ENCODE measurements at regions not wholly inside any gene's neighbourhood (a gene's known extent, or its start where the extent isn't known, plus 50 kb on each side); places are given as distances from the start of the nearest gene placed in this dataset.
"Not testable (repeated sequence)": the region's sequence is repeated elsewhere in the genome, so short reads cannot be mapped to it uniquely, and the experiment has no call there.

DNA sequence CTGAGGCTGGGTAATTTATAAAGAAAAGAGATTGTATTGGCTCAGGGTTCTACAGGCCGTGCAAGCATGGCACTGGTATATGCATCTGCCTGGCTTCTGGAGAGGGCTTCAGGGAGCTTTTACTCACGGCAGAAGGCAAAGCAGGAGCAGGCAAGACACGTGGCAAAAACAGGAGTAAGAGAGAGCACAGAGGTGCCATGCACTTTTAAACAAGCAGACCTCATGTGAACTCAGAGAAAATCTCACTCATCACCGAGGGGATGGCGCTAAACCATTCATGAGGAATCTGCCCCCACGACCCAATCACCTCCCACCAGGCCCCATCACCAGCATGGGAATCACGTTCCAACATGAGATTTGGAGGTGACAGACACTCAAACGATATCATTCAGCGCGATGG lies 400.7 kb upstream of the RUNX1 start:
- DNase-seq = no peak

- DNase-seq = no peak
Measured at GRCh38 chr21:35448876-35449599, 399.9 kb upstream of the RUNX1 start.

GRCh38 chr21:35444391-35444790 lies 395.3 kb upstream of the RUNX1 start:
- no peak for DNase-seq

DNA sequence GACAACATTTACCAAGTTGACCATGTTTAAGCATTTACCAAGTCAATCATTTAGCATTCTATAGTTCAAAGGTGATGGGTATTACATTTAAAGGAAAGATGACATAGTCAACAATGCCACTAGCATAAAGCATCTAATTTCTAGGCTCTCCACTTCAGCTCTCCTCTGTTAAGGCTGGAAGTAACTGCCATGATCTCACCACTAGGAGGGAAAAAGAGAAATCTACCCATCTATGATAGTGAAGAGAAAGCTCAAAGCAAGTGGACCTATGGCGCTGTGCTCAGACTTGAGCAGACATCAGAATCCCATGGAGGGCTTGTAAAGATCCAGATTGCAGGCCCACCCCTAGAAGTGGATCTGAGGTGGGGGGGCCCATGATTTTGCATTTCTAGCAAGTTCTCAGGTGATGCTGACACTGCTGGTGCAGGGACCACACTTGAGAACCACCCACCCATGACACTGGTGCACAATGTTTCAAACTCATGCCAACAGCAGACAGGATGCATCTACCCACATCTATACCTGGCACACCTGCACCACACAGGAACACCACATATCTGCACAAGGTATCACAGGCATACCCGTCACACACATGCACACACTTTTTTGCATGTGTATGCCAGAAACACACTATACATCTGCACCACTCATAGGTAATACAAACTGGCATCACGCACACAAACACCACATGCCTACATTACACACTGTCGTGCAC lies 392.9 kb upstream of the RUNX1 start:
- peak; percentile 11 for DNase-seq

GRCh38 chr21:35438643-35439404 lies 389.7 kb upstream of the RUNX1 start:
- DNase-seq = peak; percentile 41

DNA sequence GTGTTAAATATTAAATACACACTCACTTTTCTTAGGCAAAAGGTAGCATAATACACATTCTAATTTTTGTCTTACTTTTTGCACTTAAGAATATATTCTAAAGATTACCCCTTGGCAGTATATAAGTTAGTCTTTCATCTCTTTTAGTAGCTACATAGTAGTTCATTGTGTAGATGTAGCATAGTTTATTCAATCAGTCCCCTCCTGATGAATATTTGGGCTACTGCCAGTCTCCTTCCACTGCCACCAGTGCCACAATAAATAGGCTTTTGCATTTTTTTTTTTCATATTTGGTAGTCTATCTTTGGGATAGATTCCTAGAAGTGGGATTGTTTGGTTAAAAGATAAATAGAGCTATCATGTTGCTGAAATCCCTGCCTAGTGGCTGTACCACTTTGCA lies 388.8 kb upstream of the RUNX1 start:
- no peak for DNase-seq

DNA sequence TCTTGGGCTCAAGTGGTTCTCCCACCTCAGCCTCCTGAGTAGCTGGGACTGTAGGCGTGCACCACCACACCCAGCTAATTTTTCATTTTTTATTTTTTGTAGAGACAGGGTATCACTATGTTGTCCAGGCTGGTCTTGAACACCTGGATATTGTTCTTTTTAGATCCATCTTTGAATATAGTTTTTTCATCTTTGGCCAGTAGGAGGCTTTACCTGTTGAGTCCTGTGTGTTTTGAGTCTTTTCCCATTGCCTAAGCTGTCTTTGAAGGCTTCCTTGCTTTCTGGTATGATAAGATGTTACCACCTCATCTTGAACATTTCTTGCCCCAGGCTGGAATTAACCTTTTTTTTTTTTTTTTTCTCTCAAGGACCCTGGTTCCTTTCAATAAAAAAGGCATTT lies 387.8 kb upstream of the RUNX1 start:
- no peak for DNase-seq

- not testable (repeated sequence) for DNase-seq
Measured at GRCh38 chr21:35432601-35433000, 383.5 kb upstream of the RUNX1 start.

GRCh38 chr21:35430260-35430659 lies 381.2 kb upstream of the RUNX1 start:
- no peak for DNase-seq

- no peak for DNase-seq
Measured at GRCh38 chr21:35428937-35429336, 379.8 kb upstream of the RUNX1 start.

DNA sequence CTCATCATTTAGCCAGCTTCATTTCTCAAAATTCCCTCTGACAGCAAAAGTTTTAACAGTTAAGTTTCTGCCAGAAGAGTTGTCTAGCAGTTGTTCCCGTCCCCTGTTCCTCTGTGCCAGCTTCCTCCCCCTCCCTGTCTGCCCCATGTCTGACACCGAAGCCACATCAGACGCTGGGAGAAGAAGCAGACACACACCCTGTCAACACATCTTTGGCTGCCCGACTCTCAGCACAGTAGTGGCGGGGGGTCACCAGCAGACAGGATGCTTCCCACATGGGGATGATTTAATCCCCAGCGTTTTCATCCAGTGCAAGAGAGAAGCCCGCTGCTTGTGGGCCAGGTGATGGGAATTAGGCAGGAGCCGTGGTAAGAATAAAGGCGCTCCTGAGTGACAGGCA lies 379.4 kb upstream of the RUNX1 start:
- DNase-seq = peak; percentile 78

DNA sequence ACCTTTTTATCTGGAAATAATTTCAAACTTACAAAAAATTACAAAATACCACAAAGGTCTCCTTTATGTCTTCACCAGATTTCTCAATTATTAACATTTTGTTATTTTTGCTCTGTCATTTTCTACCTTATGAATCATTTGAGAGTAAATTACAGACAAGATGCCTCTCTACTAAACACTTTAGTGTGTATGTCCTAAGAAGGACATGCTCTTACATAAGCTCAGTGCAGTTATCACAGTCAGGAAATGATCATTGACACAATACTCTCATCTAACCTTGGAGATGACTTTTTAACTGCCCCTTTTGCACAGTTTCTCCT lies 378.9 kb upstream of the RUNX1 start:
- DNase-seq = no peak

- no peak for DNase-seq
Measured at GRCh38 chr21:35427320-35428000, 378.4 kb upstream of the RUNX1 start.

- no peak for DNase-seq
Measured at GRCh38 chr21:35426897-35427296, 377.8 kb upstream of the RUNX1 start.

DNA sequence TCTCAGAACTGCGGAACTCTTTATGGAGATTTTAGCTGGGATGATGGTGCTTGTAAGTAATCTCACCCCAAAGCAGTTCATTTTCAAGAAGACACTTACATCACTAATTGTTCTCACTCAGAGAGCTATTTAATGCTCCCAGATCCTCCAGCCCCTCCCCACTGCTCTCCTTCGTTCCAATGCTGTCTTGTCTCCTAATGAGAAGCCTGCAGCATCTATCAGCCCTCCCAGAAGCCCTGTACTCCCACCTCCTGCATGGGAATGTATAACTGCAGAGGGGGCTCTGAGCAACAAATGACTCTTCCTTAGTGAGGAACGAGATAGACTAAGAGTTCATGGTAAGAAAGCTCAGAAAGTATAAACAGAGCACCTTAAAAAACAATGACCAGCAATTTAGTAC lies 377.4 kb upstream of the RUNX1 start:
- no peak for DNase-seq

- DNase-seq = no peak
Measured at GRCh38 chr21:35424122-35424521, 375.0 kb upstream of the RUNX1 start.

GRCh38 chr21:35423709-35424108 lies 374.6 kb upstream of the RUNX1 start:
- DNase-seq = no peak

- DNase-seq = no peak
Measured at GRCh38 chr21:35422011-35422410, 372.9 kb upstream of the RUNX1 start.

DNA sequence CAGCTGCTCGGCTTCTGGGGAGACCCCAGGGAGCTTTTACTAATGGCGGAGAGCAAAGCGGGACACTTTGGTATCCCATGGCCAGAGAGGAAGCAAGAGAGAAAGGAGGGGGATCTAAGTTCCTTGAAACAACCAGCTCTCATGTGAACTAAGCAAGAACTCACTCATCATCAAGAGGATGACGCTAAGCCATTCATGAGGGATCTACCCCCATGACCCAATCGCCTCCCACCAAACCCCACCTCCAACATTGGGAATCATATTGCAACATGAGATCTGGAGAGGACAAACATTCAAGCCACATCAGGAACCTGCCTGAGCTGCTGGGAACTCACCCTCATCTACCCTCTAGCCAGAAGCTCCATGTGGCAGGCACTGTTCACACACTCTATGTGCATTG lies 372.1 kb upstream of the RUNX1 start:
- no peak for DNase-seq

DNA sequence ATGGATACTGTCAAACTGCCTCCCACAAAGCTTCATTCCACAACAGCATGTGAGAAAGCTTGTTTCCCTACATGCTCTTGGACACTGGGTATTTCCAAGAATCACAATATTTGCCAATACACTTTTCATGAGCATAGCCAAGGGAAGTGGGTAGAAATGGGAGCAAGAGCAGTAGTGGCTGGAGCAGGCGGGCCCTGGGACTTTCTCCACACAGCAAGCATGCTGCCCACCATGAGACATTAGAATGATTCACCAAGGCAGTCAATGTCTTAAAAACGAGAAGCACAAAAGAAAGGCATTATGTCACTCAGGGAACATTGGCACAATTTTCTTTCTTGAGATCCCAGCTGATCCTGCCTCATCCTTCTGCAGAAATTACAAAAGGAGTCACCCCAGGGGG lies 371.6 kb upstream of the RUNX1 start:
- DNase-seq = no peak

DNA sequence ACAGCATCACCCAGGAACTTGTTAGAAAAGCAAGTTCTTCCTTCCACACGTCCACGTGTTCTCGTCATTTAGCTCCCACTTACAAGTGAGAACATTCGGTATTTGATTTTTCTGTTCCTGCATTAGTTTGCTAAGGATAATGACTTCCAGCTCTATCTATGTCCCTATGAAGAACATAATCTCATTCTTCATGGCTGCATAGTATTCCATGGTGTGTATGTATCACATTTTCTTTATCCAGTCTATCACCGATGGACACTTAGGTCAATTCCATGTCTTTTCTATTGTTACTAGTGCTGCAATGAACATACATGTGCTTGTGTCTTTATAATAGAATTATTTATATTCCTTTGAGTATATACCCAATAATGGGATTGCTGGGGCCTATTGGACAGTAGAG lies 368.7 kb upstream of the RUNX1 start:
- no peak for DNase-seq

GRCh38 chr21:35416866-35417489 lies 367.9 kb upstream of the RUNX1 start:
- DNase-seq = no peak

Measured in CD4-positive, alpha-beta T cell treated with Interleukin-6 for 4 hours (primary cell).